ENCODE measurements at regions not wholly inside any gene's neighbourhood (a gene's known extent, or its start where the extent isn't known, plus 50 kb on each side); places are given as distances from the start of the nearest gene placed in this dataset.

DNA sequence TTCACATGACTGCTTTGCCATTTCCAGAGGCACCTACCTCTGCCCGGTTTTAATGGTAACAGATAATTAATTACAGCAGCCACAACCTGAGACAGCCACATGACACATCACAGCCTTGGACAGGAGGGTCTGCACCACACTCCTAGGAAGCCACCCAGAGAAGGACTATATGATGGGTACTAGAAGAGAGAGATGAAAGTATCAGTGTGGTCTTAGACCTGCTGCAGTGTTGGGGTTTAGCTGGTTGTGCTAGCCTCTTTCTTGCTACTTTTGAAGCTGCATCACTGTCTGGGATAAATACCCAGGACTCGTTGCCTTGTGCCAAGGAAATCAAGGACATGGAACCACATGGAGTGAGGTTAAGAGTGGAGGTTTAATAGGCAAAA, 266.4 kb downstream of the ICE1 start:
- intact Hi-C loops (cut with micrococcal nuclease), result no loop called here
- ChIA-PET POLR2A (no interaction called here), CTCF (no interaction called here)
- DNase-seq (no peak), ATAC-seq (no peak)
- Mint-ChIP-seq H3K27ac (no peak overlapping the region), H3K9me3 (no peaks in the 10 kb centered on the region), H3K36me3 (ENCODE audit: low read depth) (no peaks in the 10 kb centered on the region), H3K4me3 (no peak overlapping the region), H3K4me1 (ENCODE audit: low read depth) (no peaks in the 10 kb centered on the region), H3K27me3 (peaks cover 10% of the 10 kb centered on the region)
- TF ChIP-seq, protein P1, sequence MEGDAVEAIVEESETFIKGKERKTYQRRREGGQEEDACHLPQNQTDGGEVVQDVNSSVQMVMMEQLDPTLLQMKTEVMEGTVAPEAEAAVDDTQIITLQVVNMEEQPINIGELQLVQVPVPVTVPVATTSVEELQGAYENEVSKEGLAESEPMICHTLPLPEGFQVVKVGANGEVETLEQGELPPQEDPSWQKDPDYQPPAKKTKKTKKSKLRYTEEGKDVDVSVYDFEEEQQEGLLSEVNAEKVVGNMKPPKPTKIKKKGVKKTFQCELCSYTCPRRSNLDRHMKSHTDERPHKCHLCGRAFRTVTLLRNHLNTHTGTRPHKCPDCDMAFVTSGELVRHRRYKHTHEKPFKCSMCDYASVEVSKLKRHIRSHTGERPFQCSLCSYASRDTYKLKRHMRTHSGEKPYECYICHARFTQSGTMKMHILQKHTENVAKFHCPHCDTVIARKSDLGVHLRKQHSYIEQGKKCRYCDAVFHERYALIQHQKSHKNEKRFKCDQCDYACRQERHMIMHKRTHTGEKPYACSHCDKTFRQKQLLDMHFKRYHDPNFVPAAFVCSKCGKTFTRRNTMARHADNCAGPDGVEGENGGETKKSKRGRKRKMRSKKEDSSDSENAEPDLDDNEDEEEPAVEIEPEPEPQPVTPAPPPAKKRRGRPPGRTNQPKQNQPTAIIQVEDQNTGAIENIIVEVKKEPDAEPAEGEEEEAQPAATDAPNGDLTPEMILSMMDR (IDR thresholded peaks at IDR 0.05), result no peak

DNA sequence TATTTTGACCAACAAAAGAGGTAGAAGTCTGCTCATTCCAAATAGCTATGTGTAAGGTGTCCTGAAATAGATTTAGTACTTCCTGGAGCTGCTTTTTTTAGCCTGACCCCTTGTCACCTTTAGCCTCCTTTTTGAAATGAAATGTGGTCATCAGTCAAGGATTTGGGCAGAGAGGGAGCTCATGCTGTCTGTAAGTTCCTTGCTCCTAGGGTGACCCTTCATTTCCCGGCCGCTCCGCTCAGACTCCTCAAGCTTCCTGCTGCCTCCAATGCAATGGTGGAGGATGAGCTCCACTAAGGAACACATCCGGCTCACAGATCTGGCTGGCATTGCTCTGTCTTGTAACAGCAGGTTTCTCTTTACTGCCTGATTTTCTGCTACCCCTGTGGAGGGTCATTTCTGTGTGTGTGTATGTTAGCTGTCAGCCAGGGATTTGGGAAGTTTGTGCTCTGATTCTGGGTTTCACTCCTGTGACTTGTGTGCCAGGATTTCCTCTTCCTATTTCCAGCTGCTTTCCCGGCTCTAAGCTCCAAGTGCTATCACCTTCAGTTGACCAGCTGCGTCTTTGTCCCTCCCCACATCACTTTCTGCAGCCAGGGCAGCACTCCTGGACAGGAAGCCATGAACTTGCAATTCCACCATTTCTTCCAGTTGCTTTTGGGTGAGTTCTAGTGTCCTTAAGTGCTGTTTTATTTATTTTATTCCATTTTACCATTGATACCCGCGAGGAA, 265.9 kb downstream of the ICE1 start:
- Mint-ChIP-seq H3K4me3 (no peak overlapping the region), H3K9me3 (peaks cover 3% of the 10 kb centered on the region), H3K27me3 (peaks cover 10% of the 10 kb centered on the region), H3K4me1 (ENCODE audit: low read depth) (no peaks in the 10 kb centered on the region), H3K36me3 (ENCODE audit: low read depth) (no peaks in the 10 kb centered on the region), H3K27ac (no peak overlapping the region)
- ChIA-PET CTCF (no interaction called here), POLR2A (no interaction called here)
- DNase-seq, result no peak
- ATAC-seq, result no peak
- intact Hi-C loops (cut with micrococcal nuclease), result no loop called here
- TF ChIP-seq, protein P1 (IDR thresholded peaks at IDR 0.05), result no peak

DNA sequence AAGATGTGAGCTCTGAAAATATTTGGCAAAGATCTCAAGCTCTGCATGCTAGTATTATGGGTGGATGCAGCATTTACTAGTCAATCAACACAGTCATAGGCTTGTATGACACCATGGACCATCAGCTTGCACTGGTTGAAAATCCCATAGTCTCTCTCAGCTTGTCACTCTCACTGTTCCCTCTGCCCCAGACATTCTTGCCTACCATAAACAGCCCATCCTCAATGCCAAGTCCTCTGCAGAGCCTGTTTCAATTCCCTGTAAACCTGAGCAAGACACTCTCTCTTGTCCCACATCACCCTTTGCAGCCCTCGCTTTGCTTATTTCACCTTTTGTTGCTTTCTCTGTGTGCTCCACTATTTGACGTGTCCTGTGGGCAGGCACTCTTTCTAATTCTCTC, 264.6 kb downstream of the ICE1 start:
- CTCF ChIA-PET, result no interaction called here
- no peak overlapping the region for H3K4me3 Mint-ChIP-seq
- H3K9me3 Mint-ChIP-seq, result peaks cover 3% of the 10 kb centered on the region
- no peaks in the 10 kb centered on the region for H3K4me1 Mint-ChIP-seq (ENCODE audit: low read depth)
- DNase-seq (no peak), ATAC-seq (no peak)
- intact Hi-C loops (cut with micrococcal nuclease), result no loop called here
- TF ChIP-seq, protein P1 (IDR thresholded peaks at IDR 0.05), result no peak
- peaks cover 10% of the 10 kb centered on the region for H3K27me3 Mint-ChIP-seq
- H3K27ac Mint-ChIP-seq, result no peak overlapping the region
- no peaks in the 10 kb centered on the region for H3K36me3 Mint-ChIP-seq (ENCODE audit: low read depth)
- POLR2A ChIA-PET, result no interaction called here

DNA sequence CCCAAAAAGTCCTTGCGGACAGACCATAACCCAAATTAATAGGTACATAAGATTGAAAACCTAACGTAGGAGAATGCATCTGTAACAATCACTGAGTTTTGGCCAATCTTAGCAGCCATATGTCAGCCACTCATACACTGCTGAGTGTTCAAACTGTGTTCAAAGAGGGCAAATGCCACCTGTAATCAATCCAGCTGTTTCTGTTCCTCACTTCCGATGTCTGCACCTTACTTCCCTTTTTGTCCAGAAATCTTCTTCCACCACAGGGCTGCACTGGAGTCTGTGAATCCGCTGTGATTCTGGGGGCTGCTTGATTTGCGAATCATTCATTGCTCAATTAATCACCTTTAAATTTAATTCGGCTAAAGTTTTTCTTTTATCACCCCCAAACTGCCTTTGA, 263.9 kb downstream of the ICE1 start:
- no peak overlapping the region for H3K27ac Mint-ChIP-seq
- H3K27me3 Mint-ChIP-seq, result peaks cover 8% of the 10 kb centered on the region
- no peaks in the 10 kb centered on the region for H3K4me1 Mint-ChIP-seq (ENCODE audit: low read depth)
- no peaks in the 10 kb centered on the region for H3K36me3 Mint-ChIP-seq (ENCODE audit: low read depth)
- intact Hi-C loops (cut with micrococcal nuclease), result no loop called here
- H3K4me3 Mint-ChIP-seq, result no peak overlapping the region
- TF ChIP-seq, protein P1 (IDR thresholded peaks at IDR 0.05), result no peak
- POLR2A ChIA-PET, result no interaction called here
- ATAC-seq, result no peak
- peaks cover 3% of the 10 kb centered on the region for H3K9me3 Mint-ChIP-seq
- DNase-seq, result no peak
- CTCF ChIA-PET, result no interaction called here

DNA sequence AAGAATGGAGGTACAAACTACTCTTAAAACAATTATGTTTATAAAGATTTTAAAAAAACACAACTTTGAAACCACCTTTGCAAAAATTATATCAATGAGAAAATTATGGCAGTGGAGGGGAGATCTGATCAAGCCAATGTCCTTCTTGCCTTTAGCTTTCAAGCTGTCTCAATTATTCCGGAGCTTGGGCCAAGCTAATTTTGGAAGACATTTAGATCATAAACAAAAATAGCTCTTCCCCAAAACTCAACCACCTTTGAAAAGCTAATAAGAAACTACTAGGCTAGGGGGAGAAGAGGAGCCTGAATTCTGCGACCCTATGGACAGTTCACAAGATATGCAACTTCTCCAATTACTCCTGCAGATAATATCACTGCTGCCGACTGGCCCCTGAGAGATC, 263.3 kb downstream of the ICE1 start:
- POLR2A ChIA-PET, result interaction anchor here (0.5 kb wide), 1 partner anchor 97 kb away, joined by 3 read pairs; no protein-coding TSS in a partner anchor
- DNase-seq (no peak), ATAC-seq (no peak)
- intact Hi-C loops (cut with micrococcal nuclease), result no loop called here
- H3K27ac Mint-ChIP-seq, result no peak overlapping the region
- CTCF ChIA-PET, result no interaction called here
- H3K4me3 Mint-ChIP-seq, result no peak overlapping the region
- TF ChIP-seq, protein P1 (IDR thresholded peaks at IDR 0.05), result no peak
- H3K4me1 Mint-ChIP-seq (ENCODE audit: low read depth), result no peaks in the 10 kb centered on the region
- H3K27me3 Mint-ChIP-seq, result peaks cover 8% of the 10 kb centered on the region
- H3K36me3 Mint-ChIP-seq (ENCODE audit: low read depth), result no peaks in the 10 kb centered on the region
- peaks cover 3% of the 10 kb centered on the region for H3K9me3 Mint-ChIP-seq

Data from activated CD8-positive, alpha-beta T cell treated with anti-CD3 and anti-CD28 coated beads for 36 hours (primary cell).